IPS-18a (cell line): ENCODE measurements at regions not wholly inside any gene's neighbourhood (a gene's known extent, or its start where the extent isn't known, plus 50 kb on each side); places are given as distances from the start of the nearest gene placed in this dataset.
"Not testable (repeated sequence)": the region's sequence is repeated elsewhere in the genome, so short reads cannot be mapped to it uniquely, and the experiment has no call there.

ENCODE experiments used
- H3K27ac ChIP-seq: one replicate; pipeline ENCODE4 v1.5.1; 2013; ENCODE audit warnings: low read length
- H3K27me3 ChIP-seq: one replicate; pipeline ENCODE4 v1.6.1; 2013; ENCODE audit warnings: mild to moderate bottlenecking, low read length; ENCODE audit not compliant: control insufficient read depth, insufficient read depth
- H3K36me3 ChIP-seq: one replicate; pipeline ENCODE4 v1.6.1; 2013; ENCODE audit warnings: low read depth, low read length; ENCODE audit not compliant: control insufficient read depth
- H3K4me1 ChIP-seq: one replicate; pipeline ENCODE4 v1.6.1; 2013; ENCODE audit warnings: low read depth, low read length; ENCODE audit not compliant: control insufficient read depth
- H3K4me3 ChIP-seq: one replicate; pipeline ENCODE4 v1.5.1; 2013; ENCODE audit warnings: low read length
- H3K9ac ChIP-seq: one replicate; pipeline ENCODE4 v1.6.1; 2013; ENCODE audit warnings: mild to moderate bottlenecking, low read length, moderate library complexity
- H3K9me3 ChIP-seq: one replicate; pipeline ENCODE4 v1.6.1; 2013; ENCODE audit warnings: low read depth, low read length; ENCODE audit not compliant: control insufficient read depth

DNA sequence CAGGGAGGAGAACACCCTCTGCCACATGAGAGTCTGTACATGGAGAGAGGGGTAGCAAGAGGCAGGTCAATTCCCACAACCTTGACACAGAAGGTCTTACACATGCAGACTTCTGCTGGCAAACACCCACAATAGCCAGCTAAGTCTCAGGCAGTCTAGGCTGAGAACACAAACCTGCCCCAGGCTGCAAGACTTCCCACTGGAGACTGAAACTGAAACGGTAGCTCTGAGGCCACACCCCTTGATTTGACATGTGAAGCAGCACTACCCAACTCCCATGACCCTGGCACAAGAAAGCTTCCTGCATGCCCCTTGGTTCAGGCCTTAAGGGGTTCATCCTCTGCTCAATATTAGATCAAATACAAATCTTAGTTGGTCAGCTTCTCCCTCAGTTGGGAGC lies 237.8 kb upstream of the NPAP1 start:
- H3K4me3 ChIP-seq, H3K36me3 ChIP-seq, H3K9me3 ChIP-seq, H3K4me1 ChIP-seq, H3K27me3 ChIP-seq, H3K9ac ChIP-seq, H3K27ac ChIP-seq: not testable (repeated sequence)

DNA sequence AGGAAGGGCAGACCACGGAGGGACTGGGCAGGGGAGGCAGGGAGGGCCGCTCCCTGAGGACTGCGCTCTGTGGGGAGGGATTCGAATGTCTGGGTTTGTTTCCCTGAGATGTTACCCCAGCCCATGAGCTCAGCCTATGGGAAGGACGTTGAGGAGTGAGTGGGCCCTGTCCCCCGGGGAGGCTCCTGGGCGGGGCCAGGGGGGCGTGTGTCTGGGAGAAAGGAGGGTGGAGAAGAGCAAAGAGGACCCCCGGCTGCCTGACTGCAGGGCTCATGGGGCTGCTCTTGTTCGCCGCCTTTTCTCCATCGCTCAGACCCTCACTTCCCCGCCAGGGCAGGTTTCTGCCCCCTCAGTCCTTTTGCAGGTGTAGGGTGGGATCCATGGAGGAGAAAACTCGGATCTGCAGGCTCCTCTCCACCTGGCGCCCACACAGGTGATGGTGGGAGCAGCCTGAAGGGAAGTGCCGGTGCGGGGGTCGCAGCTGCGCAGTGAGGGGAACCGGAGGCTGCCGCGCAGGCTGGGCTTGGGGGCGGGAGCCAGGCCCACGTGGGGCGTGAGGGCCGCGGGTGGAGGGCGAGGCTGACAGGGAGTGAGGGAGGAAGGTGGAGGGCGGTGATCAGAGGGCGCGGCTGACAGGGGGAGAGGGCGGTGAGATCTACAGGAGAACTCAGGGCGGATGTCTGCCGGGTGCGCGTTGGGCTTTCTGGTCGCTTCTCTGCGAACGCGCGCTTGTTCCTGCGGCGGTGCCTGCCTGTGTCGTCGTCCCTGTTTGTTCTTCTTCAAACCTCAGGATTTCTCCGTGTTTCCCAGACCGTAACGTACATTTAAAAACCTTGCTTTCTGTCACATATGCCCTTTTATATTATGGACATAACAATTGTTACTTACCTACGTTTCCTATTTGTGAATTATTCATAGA lies 198.2 kb upstream of the NPAP1 start:
- H3K9ac ChIP-seq, H3K4me1 ChIP-seq, H3K27ac ChIP-seq, H3K9me3 ChIP-seq, H3K36me3 ChIP-seq, H3K27me3 ChIP-seq: not testable (repeated sequence)
- H3K4me3 ChIP-seq, result peak overlapping the region; percentile 33

DNA sequence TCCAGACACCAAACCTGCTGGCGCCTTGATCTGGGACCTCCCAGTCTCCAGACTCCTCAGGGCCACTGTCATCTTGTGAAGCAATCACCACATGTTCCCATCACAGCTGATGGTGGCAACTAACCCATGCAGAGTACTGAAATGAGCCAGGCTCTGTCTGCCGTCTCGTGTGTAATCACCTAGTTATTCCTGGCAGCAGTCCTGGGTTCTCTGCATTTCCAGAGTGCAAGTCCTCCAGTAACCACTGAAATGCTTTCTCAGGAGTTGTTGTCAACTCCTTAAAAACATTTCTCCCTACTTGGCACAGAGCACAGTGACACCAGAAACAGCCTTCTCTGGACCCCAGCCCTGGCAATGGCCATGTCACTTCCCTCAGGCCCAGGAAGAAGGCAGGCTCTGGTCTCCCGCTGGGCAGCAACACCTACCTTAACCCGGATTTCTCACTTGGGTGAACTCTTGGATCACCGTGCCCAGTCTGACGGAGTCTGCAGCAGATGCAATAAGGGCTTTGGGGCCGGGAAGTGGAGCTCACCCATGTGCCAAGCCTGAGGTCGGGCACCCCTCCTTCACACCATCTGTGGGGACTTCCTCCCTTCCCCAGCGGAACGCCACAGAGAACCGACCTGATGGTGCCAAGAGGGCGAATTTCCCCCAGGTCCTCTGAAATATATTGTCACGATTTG lies 189.5 kb upstream of the NPAP1 start:
- not testable (repeated sequence) for H3K27ac ChIP-seq, H3K36me3 ChIP-seq, H3K4me1 ChIP-seq, H3K9me3 ChIP-seq, H3K27me3 ChIP-seq, H3K4me3 ChIP-seq, H3K9ac ChIP-seq

DNA sequence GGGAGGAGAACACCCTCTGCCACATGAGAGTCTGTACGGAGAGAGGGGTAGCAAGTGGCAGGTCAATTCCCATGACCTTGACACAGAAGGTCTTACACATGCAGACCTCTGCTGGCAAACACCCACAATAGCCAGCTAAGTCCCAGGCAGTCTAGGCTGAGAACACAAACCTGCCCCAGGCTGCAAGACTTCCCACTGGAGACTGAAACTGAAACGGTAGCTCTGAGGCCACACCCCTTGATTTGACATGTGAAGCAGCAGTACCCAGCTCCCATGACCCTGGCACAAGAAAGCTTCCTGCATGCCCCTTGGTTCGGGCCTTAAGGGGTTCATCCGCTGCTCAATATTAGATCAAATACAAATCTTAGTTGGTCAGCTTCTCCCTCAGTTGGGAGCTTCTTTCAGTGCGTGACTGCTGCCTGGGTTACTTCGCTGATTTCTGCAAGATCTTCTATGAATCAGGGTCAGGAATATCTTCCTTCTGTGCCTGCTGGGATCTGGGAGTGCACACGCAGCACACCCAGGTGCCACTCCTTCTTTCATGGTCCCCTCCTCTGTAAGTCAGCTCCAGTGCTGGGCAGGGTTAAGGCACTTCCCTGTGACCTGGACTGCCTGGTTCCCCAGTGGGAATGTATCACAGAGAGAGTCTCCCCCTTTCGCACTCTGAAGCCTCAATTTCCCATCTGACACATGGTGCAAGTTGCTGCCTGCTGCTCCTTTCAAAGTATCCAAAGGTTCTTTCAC lies 187.2 kb upstream of the NPAP1 start:
- not testable (repeated sequence) for H3K9ac ChIP-seq, H3K36me3 ChIP-seq, H3K4me3 ChIP-seq, H3K27ac ChIP-seq, H3K4me1 ChIP-seq, H3K27me3 ChIP-seq
- peaks cover 11% of the 10 kb centered on the region for H3K9me3 ChIP-seq

DNA sequence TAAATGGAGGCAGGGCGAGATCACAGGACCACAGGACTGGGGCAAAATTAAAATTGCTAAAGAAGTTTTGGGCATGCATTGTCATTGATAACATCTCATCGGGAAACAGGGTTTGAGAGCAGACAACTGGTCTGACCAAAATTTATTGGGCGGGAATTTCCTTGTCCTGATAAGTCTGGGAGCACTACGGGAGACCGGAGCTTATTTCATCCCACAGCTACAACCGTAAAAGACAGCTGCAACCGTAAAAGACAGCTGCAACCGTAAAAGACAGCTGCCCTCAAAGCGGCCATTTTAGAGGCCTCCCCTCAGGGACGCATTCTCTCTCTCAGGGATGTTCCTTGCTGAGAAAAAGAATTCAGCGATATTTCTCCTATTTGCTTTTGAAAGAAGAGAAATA lies 170.4 kb upstream of the NPAP1 start:
- H3K9me3 ChIP-seq, H3K4me1 ChIP-seq, H3K36me3 ChIP-seq, H3K27ac ChIP-seq, H3K4me3 ChIP-seq, H3K27me3 ChIP-seq, H3K9ac ChIP-seq: not testable (repeated sequence)

DNA sequence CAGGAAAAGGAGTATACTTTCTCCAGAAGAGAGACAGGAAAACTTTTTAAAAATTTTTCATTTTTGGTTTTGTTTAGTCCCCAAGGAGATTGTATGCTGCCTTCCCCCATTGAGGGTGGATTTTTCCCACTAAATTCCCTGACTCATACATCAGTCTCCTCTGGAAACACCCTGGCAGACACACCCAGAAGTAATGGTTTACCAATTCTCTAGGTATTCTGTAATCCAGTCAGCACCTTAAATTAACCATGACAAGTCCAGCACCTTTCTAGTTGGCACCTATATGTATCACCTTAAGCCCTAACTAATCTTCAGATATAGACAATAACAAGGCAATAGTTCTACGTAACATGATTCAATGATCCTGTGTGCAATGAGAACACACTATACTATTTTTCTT lies 165.9 kb upstream of the NPAP1 start:
- not testable (repeated sequence) for H3K27ac ChIP-seq, H3K4me1 ChIP-seq, H3K9me3 ChIP-seq, H3K36me3 ChIP-seq, H3K9ac ChIP-seq, H3K4me3 ChIP-seq, H3K27me3 ChIP-seq

DNA sequence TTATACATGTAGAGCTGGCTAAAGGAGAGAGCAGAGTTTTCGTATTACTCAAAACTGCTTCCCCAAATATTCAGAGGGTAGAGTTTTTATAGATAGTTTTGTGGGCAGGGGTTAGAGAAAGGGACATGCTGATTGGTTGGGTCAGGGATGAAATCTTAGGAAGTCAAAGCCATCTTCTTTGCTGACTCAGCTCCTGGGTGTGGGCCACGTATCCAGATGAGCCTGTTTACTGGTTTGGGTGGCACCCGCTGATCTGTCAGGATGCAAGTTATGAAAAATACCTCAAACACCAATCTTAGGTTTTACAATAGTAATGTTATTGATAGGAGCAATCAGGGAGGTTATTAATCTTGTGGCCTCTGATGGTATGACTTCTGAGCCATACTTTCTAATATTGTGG lies 164.0 kb upstream of the NPAP1 start:
- H3K4me3 ChIP-seq, H3K9ac ChIP-seq, H3K36me3 ChIP-seq, H3K27ac ChIP-seq, H3K27me3 ChIP-seq, H3K9me3 ChIP-seq, H3K4me1 ChIP-seq: not testable (repeated sequence)

DNA sequence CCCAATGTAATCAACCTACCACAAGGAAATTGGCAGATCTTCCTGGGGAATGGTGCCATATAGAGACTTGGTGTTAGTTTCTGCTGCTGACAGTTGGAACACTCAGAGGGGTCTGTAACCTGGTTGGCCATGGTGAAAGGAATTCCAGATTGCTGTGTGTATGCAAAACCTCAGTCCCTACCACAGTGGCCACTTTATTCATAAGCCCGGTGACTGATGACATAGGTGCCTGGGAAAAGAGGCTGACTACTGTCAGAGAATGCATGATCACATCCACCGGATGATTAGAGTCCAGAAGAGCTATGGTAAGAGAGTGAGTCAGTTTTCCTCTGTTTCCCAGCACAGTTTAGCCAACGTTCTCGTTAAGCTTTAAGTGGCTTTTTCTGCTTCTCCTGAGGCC lies 156.8 kb upstream of the NPAP1 start:
- H3K4me3 ChIP-seq, H3K9me3 ChIP-seq: not testable (repeated sequence)

DNA sequence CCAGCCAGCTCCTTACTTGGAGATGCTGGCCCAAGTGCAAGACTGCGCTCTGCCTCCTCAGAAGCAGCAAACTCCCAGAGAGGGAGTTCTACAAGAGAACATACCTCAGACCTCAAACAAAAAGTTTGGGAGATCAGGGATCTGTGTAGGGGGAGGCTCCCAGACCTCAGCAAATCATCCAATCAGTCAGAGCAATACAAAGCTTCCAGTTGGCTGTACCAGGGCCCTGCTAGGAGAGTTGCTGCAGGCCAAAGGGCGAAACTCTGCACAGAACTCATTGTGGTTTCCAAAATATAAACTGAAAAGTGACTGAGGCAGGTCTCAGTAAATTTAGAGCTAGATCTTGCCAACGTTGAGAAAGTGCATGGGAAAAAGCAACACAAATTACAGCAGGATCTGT lies 144.3 kb upstream of the NPAP1 start:
- H3K36me3 ChIP-seq, H3K9ac ChIP-seq, H3K27ac ChIP-seq, H3K27me3 ChIP-seq, H3K4me3 ChIP-seq, H3K9me3 ChIP-seq, H3K4me1 ChIP-seq: not testable (repeated sequence)

More for the DNA sequence above, 156.8 kb upstream of the NPAP1 start:
- not testable (repeated sequence) for H3K27ac ChIP-seq, H3K4me1 ChIP-seq, H3K27me3 ChIP-seq, H3K9ac ChIP-seq, H3K36me3 ChIP-seq

DNA sequence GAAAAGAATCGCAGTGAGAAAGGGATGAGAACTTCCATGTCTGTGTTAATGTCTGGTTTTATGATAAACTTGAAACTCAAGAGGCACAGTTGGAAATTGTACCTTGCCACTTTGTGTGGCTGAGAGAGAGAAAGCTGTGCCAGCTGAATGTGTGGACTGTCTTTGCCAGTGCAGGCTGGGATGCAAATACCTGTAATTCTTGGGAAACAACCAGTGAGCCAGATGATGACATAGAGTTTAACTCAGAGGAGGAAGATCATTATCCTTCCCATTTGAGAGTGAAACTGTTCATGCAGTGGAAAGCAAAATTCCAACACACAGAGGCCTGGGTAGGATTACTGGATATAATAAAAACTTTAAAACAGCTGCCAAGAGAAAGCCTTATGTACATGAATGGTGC lies 141.5 kb upstream of the NPAP1 start:
- not testable (repeated sequence) for H3K27ac ChIP-seq, H3K4me3 ChIP-seq, H3K36me3 ChIP-seq, H3K9ac ChIP-seq, H3K9me3 ChIP-seq, H3K4me1 ChIP-seq, H3K27me3 ChIP-seq

DNA sequence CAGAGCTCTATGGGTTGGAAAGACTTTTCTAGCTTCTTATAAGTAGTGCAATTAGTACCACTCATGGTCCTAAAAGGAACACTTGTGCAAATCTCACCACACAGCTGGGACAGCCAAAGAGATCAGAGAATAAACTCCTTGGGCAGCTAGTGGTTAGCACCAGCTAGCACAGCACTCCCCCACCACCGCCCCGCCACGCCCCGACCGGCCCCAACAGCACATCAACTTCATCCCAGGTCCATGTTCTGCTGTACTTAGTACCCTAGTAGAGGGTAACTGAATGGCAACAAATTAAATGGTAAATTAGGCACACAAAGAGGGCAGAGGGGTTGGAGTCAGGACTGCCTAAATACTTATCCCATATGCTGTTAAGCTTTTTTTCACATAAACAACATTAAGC lies 118.3 kb upstream of the NPAP1 start:
- H3K27me3 ChIP-seq, H3K4me1 ChIP-seq, H3K36me3 ChIP-seq, H3K9me3 ChIP-seq, H3K4me3 ChIP-seq, H3K27ac ChIP-seq, H3K9ac ChIP-seq: not testable (repeated sequence)
